PC-3 (cell line): ENCODE measurements at regions not wholly inside any gene's neighbourhood (a gene's known extent, or its start where the extent isn't known, plus 50 kb on each side); places are given as distances from the start of the nearest gene placed in this dataset.

Source experiments
- ATAC-seq: fragments of 200-7000 bp; cut with Tn5 transposase; 2 replicates; pipeline ENCODE4 v1.9.1; 2020; ENCODE audit warnings: mild to moderate bottlenecking, moderate library complexity
- BruUV-seq: library from RNA; stranded (reverse); fragments of 400-500 nt; replicated peaks from 2 replicates; lab custom pipeline; 2021; lab: Mats Ljungman, UMichigan
- CTCF ChIA-PET: fragments of 300-600 bp; sonication (Branson Sonifier 250); formaldehyde crosslinking; loops from one replicate; lab custom pipeline; 2022; ENCODE audit warnings: antibody characterized with exemption; lab: Charles Lee
- POLR2A ChIA-PET: fragments of 300-600 bp; sonication (Branson Sonifier 250); formaldehyde crosslinking; loops from one replicate; lab custom pipeline; 2022; ENCODE audit warnings: antibody characterized with exemption; ENCODE audit not compliant: unreplicated experiment; lab: Charles Lee
- DNase-seq: peaks from one replicate; pipeline ENCODE4 v3.0.0-alpha.2; 2015
- H2AFZ ChIP-seq: fragments of 300-600 bp; sonication (generic); 2 replicates; pipeline ENCODE4 v1.6.0; 2016; ENCODE audit warnings: antibody characterized with exemption, low read length
- H3F3A ChIP-seq: fragments of 300-600 bp; sonication (generic); one replicate; pipeline ENCODE4 v1.6.0; 2017; ENCODE audit warnings: antibody characterized with exemption, low read length, control low read depth, mild to moderate bottlenecking; ENCODE audit not compliant: unreplicated experiment
- H3K27ac ChIP-seq: fragments of 300-600 bp; sonication (generic); 2 replicates; pipeline ENCODE4 v1.5.1; 2016; ENCODE audit warnings: mild to moderate bottlenecking, low read length
- H3K27me3 ChIP-seq: fragments of 300-600 bp; sonication (generic); 2 replicates; pipeline ENCODE4 v1.6.1; 2016; ENCODE audit warnings: low read length, mixed read lengths
- H3K36me3 ChIP-seq: fragments of 300-600 bp; sonication (generic); 2 replicates; pipeline ENCODE4 v1.6.1; 2016; ENCODE audit warnings: low read depth, mixed run types, low read length, mixed read lengths
- H3K4me1 ChIP-seq: fragments of 300-600 bp; sonication (generic); 2 replicates; pipeline ENCODE4 v1.5.1; 2016; ENCODE audit warnings: low read length; ENCODE audit not compliant: insufficient read depth
- H3K4me2 ChIP-seq: fragments of 300-600 bp; sonication (generic); 2 replicates; pipeline ENCODE4 v1.6.0; 2016; ENCODE audit warnings: low read length
- H3K4me3 ChIP-seq: fragments of 300-600 bp; sonication (generic); 2 replicates; pipeline ENCODE4 v1.5.1; 2016; ENCODE audit warnings: mild to moderate bottlenecking, low read length, mixed read lengths
- H3K79me2 ChIP-seq: fragments of 300-600 bp; sonication (generic); 2 replicates; pipeline ENCODE4 v1.6.1; 2017; ENCODE audit warnings: low read length, mixed read lengths
- H3K9ac ChIP-seq: fragments of 300-600 bp; sonication (generic); 2 replicates; pipeline ENCODE4 v1.6.0; 2016; ENCODE audit warnings: mild to moderate bottlenecking, low read length
- H3K9me2 ChIP-seq: fragments of 300-600 bp; sonication (generic); replicated peaks from 2 replicates; pipeline ENCODE4 v1.6.1; 2016; ENCODE audit warnings: mixed run types, low read length, mixed read lengths
- H3K9me3 ChIP-seq: fragments of 300-600 bp; sonication (generic); 2 replicates; pipeline ENCODE4 v1.6.1; 2016; ENCODE audit warnings: low read length, mixed read lengths
- H4K20me1 ChIP-seq: fragments of 300-600 bp; sonication (generic); 2 replicates; pipeline ENCODE4 v1.6.1; 2016; ENCODE audit warnings: low read length, mixed read lengths
- EZH2 ChIP-seq: fragments of 300-600 bp; sonication (generic); IDR thresholded peaks from one replicate; pipeline ENCODE4 v1.6.1; 2017; ENCODE audit warnings: antibody characterized with exemption, mild to moderate bottlenecking, low read length; ENCODE audit not compliant: unreplicated experiment
- EZH2phosphoT487 ChIP-seq: fragments of 300-600 bp; sonication (generic); IDR thresholded peaks from 2 replicates; pipeline ENCODE4 v1.6.1; 2018; ENCODE audit warnings: mild to moderate bottlenecking, antibody characterized with exemption, low read length, borderline replicate concordance
- intact Hi-C: fragments of 100-400 bp; cut with micrococcal nuclease; formaldehyde crosslinking; loops from 2 replicates; pipeline ENCODE4 v1.9.0; 2023
- TF ChIP-seq, protein P1 (sequence below): fragments of 300-600 bp; sonication (generic); conservative IDR thresholded peaks from 2 replicates; pipeline ENCODE4 v1.5.1; 2017; ENCODE audit warnings: antibody characterized with exemption, low read depth, mild to moderate bottlenecking, low read length

DNA sequence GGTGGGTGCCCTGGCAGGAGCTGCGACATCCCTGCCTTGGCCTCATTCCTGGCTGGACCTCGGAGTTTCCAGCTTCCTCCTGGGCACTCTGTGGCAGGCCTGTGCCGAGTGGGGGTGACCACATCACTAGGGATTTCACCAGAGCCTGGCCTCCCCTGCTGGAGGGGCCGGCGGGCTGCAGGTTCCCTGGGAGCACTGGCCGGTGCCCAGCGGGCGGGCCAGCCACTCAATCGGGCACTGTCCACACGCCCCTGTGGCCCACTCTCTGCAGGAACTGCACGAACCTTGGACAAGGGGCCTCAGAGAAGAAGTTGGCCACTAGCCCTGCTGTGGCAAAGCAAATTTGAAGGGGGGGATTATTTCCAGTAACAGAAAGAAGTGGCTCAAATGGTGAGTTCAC is 110.7 kb upstream of the APCDD1 start:
- DNase-seq (no peak), ATAC-seq (no peak)
- Histone ChIP-seq H3K36me3 (no peaks in the 10 kb centered on the region), H3K27me3 (peaks cover 94% of the 10 kb centered on the region), H3F3A (no peaks in the 10 kb centered on the region), H3K79me2 (no peaks in the 10 kb centered on the region), H2AFZ (no peak overlapping the region), H4K20me1 (no peaks in the 10 kb centered on the region), H3K9me3 (no peaks in the 10 kb centered on the region), H3K4me2 (no peak overlapping the region), H3K4me1 (no peaks in the 10 kb centered on the region), H3K4me3 (no peak overlapping the region), H3K9ac (no peak overlapping the region), H3K27ac (no peak overlapping the region), H3K9me2 (no peaks in the 10 kb centered on the region)
- intact Hi-C loops: no loop called here
- TF ChIP-seq, protein P1, sequence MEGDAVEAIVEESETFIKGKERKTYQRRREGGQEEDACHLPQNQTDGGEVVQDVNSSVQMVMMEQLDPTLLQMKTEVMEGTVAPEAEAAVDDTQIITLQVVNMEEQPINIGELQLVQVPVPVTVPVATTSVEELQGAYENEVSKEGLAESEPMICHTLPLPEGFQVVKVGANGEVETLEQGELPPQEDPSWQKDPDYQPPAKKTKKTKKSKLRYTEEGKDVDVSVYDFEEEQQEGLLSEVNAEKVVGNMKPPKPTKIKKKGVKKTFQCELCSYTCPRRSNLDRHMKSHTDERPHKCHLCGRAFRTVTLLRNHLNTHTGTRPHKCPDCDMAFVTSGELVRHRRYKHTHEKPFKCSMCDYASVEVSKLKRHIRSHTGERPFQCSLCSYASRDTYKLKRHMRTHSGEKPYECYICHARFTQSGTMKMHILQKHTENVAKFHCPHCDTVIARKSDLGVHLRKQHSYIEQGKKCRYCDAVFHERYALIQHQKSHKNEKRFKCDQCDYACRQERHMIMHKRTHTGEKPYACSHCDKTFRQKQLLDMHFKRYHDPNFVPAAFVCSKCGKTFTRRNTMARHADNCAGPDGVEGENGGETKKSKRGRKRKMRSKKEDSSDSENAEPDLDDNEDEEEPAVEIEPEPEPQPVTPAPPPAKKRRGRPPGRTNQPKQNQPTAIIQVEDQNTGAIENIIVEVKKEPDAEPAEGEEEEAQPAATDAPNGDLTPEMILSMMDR: no peak
- TF ChIP-seq EZH2phosphoT487: no peak
- TF ChIP-seq EZH2: no peak
- no TSS peak for BruUV-seq
- CTCF ChIA-PET: no interaction called here
- POLR2A ChIA-PET: no interaction called here

DNA sequence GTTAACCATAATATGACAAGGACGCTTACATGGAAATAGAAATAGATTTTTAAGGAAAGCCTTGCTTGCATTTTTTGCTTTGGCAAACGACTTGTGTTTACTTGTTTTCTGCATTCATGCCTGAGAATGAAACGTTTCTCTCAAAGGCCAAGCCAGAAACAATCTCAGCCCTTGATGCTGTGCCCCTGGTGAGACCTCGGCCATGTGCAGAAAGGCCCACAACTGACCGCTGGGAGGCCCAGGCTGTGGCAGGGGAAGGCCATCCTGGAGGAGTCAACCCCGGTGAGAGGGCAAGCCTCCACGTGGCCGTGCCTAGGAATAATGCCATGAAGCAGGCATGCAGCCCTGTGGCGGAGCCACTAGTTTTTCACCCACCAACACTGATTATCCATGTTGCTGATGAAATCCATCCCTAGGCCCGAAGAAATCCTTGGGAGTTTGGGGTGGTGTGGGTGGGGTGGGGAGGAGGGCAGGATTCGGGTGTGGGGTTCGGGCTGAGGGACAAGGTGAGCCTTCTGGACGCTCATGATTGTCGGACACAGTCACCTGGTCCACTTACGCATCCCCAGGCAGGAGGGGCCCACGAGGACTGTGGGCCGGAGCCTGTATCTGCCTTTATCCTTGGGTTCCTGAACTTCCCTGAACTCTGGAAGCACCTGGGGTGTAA is 107.6 kb upstream of the APCDD1 start:
- ChIA-PET CTCF (no interaction called here), POLR2A (no interaction called here)
- peaks cover 95% of the 10 kb centered on the region for H3K27me3 ChIP-seq
- intact Hi-C loops: no loop called here
- no TSS peak for BruUV-seq
- no peak overlapping the region for H3K4me3 ChIP-seq
- H3K9ac ChIP-seq: no peak overlapping the region
- H2AFZ ChIP-seq: no peak overlapping the region
- no peak for ATAC-seq
- no peaks in the 10 kb centered on the region for H3K4me1 ChIP-seq
- H3F3A ChIP-seq: no peaks in the 10 kb centered on the region
- no peaks in the 10 kb centered on the region for H3K9me2 ChIP-seq
- no peak overlapping the region for H3K27ac ChIP-seq
- H4K20me1 ChIP-seq: no peaks in the 10 kb centered on the region
- no peak for DNase-seq
- no peaks in the 10 kb centered on the region for H3K36me3 ChIP-seq
- no peak overlapping the region for H3K4me2 ChIP-seq
- no peaks in the 10 kb centered on the region for H3K9me3 ChIP-seq
- H3K79me2 ChIP-seq: no peaks in the 10 kb centered on the region
- TF ChIP-seq, protein P1: no peak
- TF ChIP-seq EZH2 (no peak), EZH2phosphoT487 (no peak)

DNA sequence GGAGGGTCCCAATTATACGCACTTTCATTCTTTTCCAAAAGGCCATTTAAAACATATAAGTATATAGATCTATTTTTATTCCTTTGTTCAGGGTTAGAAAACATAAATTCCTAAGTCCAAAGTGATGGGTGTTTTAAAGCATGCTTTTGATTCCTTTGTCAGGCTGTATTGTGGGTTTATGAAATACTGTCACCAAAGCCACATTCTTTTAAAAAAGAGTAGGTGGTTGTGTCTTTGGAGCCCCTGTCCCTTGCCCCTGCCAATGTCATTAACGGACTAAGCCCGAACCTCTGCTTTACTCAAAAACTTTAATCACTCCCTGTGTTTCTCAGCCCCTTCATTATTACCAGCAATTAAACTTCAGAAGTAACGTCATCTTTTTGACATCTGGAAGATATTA is 104.9 kb upstream of the APCDD1 start:
- no TSS peak for BruUV-seq
- Histone ChIP-seq H2AFZ (no peak overlapping the region), H3K9ac (no peak overlapping the region), H3K36me3 (no peaks in the 10 kb centered on the region), H3K9me3 (no peaks in the 10 kb centered on the region), H4K20me1 (no peaks in the 10 kb centered on the region), H3K79me2 (no peaks in the 10 kb centered on the region), H3K4me2 (no peak overlapping the region), H3F3A (no peaks in the 10 kb centered on the region), H3K9me2 (no peaks in the 10 kb centered on the region), H3K4me1 (no peaks in the 10 kb centered on the region), H3K27ac (no peak overlapping the region), H3K27me3 (peaks cover 96% of the 10 kb centered on the region), H3K4me3 (no peak overlapping the region)
- POLR2A ChIA-PET: no interaction called here
- TF ChIP-seq EZH2 (no peak), EZH2phosphoT487 (no peak)
- TF ChIP-seq, protein P1: no peak
- intact Hi-C loops: no loop called here
- DNase-seq: no peak
- ATAC-seq: no peak
- CTCF ChIA-PET: no interaction called here
